GM12878 (cell line): ENCODE measurements at regions not wholly inside any gene's neighbourhood (a gene's known extent, or its start where the extent isn't known, plus 50 kb on each side); places are given as distances from the start of the nearest gene placed in this dataset.

Experiments used
- ATAC-seq: fragments of 200-7000 bp; cut with Tn5 transposase; 3 replicates; pipeline ENCODE4 v1.9.1; 2020; ENCODE audit warnings: mild to moderate bottlenecking, moderate library complexity
- BruUV-seq: library from RNA; stranded (reverse); fragments of 400-500 nt; replicated peaks from 2 replicates; lab custom pipeline; 2021; lab: Mats Ljungman, UMichigan
- CTCF ChIA-PET: fragments of 300-600 bp; sonication (Branson Sonifier 250); formaldehyde crosslinking; extraction: SDS; loops from one replicate; lab custom pipeline; 2021; ENCODE audit warnings: inconsistent platforms; lab: Yijun Ruan, JAX
- POLR2A ChIA-PET: fragments of 350-600 bp; formaldehyde crosslinking; extraction: SDS; loops from one replicate; lab custom pipeline; 2021; ENCODE audit warnings: inconsistent platforms; lab: Charles Lee
- RAD21 ChIA-PET: fragments of 300-600 bp; sonication (Branson Sonifier 250); formaldehyde crosslinking; loops from one replicate; lab custom pipeline; 2023; ENCODE audit warnings: antibody characterized with exemption; ENCODE audit not compliant: unreplicated experiment; lab: Charles Lee
- SMC1A ChIA-PET: fragments of 300-600 bp; sonication (Branson Sonifier 250); formaldehyde crosslinking; loops from one replicate; lab custom pipeline; 2023; ENCODE audit not compliant: unreplicated experiment, uncharacterized antibody; lab: Charles Lee
- DNase-seq: peaks from one replicate; pipeline ENCODE4 v3.0.0-alpha.2; 2011; ENCODE audit warnings: low read depth, low spot score
- FAIRE-seq: peaks from 3 replicates; lab custom pipeline; 2011; peaks lifted over from hg19 to GRCh38; lab: Jason Lieb, UNC
- H2AFZ ChIP-seq: 2 replicates; pipeline ENCODE4 v1.6.0; 2011; ENCODE audit warnings: low read depth, low read length, control low read depth; ENCODE audit not compliant: control insufficient read depth
- H3K27ac ChIP-seq: 2 replicates; pipeline ENCODE4 v1.5.1; 2011; ENCODE audit warnings: control low read depth; ENCODE audit not compliant: control insufficient read depth, insufficient read depth
- H3K27me3 ChIP-seq, 2 experiments: replicated peaks in 1 of 2; 2 replicates each; pipeline versions ENCODE4 v1.6.0 to v1.6.1; 2011; ENCODE audit warnings: low read length in 1 of 2; ENCODE audit not compliant: control insufficient read depth in 2 of 2, insufficient read depth in 2 of 2
- H3K36me3 ChIP-seq, 2 experiments: 2 replicates each; pipeline ENCODE4 v1.5.1; 2011; ENCODE audit warnings: low read length in 1 of 2; ENCODE audit not compliant: control insufficient read depth in 2 of 2, insufficient read depth in 2 of 2
- H3K4me1 ChIP-seq: 2 replicates; pipeline ENCODE4 v1.6.1; 2011; ENCODE audit warnings: mild to moderate bottlenecking, low read length, moderate library complexity, mixed read lengths; ENCODE audit not compliant: control insufficient read depth, insufficient read depth
- H3K4me2 ChIP-seq: 2 replicates; pipeline ENCODE4 v1.6.0; 2011; ENCODE audit warnings: control low read depth; ENCODE audit not compliant: control insufficient read depth, insufficient read depth
- H3K4me3 ChIP-seq: fragments of 200-600 bp; sonication (generic); 2 replicates; pipeline ENCODE4 v1.5.1; 2016
- H3K79me2 ChIP-seq: 2 replicates; pipeline ENCODE4 v1.6.0; 2011; ENCODE audit warnings: low read length; ENCODE audit not compliant: control insufficient read depth, insufficient read depth
- H3K9ac ChIP-seq: 2 replicates; pipeline ENCODE4 v1.8.0; 2011; ENCODE audit warnings: low read length, control low read depth, mixed read lengths; ENCODE audit not compliant: control insufficient read depth, insufficient read depth
- H3K9me3 ChIP-seq: replicated peaks from 3 replicates; pipeline ENCODE4 v1.5.1; 2011; ENCODE audit warnings: mild to moderate bottlenecking, low read length; ENCODE audit not compliant: control insufficient read depth, insufficient read depth
- H4K20me1 ChIP-seq: 2 replicates; pipeline ENCODE4 v1.6.0; 2011; ENCODE audit not compliant: control insufficient read depth, insufficient read depth
- ASH2L ChIP-seq: fragments of 300-600, 200-600 bp; sonication (generic); IDR thresholded peaks from 2 replicates; pipeline ENCODE4 v1.6.1; 2017; ENCODE audit warnings: low read depth, mild to moderate bottlenecking, borderline replicate concordance
- BCL3 ChIP-seq: IDR thresholded peaks from 2 replicates; pipeline ENCODE4 v1.6.1; 2011; ENCODE audit warnings: borderline replicate concordance, low read depth, mild to moderate bottlenecking, moderate library complexity, low read length; ENCODE audit not compliant: insufficient read depth, poor library complexity, severe bottlenecking
- E2F4 ChIP-seq: IDR thresholded peaks from 2 replicates; pipeline ENCODE4 v1.6.1; 2012; ENCODE audit warnings: low read depth, low read length, improper control_type of control experiment
- EGR1 ChIP-seq, 2 experiments: IDR thresholded peaks; 1 replicate in 1 of 2; 2 replicates in 1 of 2; pipeline ENCODE4 v1.6.1; 2011 to 2012; ENCODE audit warnings: low read depth in 2 of 2, low read length in 2 of 2, borderline replicate concordance in 1 of 2, mild to moderate bottlenecking in 1 of 2, moderate library complexity in 1 of 2
- IRF4 ChIP-seq: IDR thresholded peaks from 2 replicates; pipeline ENCODE4 v1.6.1; 2011; ENCODE audit warnings: low read depth, low read length
- NFXL1 ChIP-seq: fragments of 450-650 bp; IDR thresholded peaks from 2 replicates; pipeline ENCODE4 v1.6.1; 2017; ENCODE audit warnings: antibody characterized with exemption, mild to moderate bottlenecking, borderline replicate concordance
- POLR2A ChIP-seq: IDR thresholded peaks from 2 replicates; pipeline ENCODE4 v1.6.1; 2011; ENCODE audit warnings: low read depth, mild to moderate bottlenecking, low read length
- SMAD5 ChIP-seq: IDR thresholded peaks from 2 replicates; pipeline ENCODE4 v1.6.1; 2016; ENCODE audit warnings: antibody characterized with exemption, low read depth
- SREBF1 ChIP-seq: IDR thresholded peaks from 2 replicates; pipeline ENCODE4 v1.6.1; 2012; ENCODE audit warnings: mild to moderate bottlenecking, low read length
- TCF12 ChIP-seq: IDR thresholded peaks from 2 replicates; pipeline ENCODE4 v1.6.1; 2011; ENCODE audit warnings: low read depth, mild to moderate bottlenecking, low read length
- ZNF384 ChIP-seq: IDR thresholded peaks from 2 replicates; pipeline ENCODE4 v1.6.1; 2012; ENCODE audit warnings: low read depth, mild to moderate bottlenecking, low read length, improper control_type of control experiment, borderline replicate concordance
- WGBS: methylation state at CpG from one replicate; pipeline ENCODE4 v1.1.6; 2016; ENCODE audit warnings: low lambda C conversion rate; ENCODE audit not compliant: insufficient replicate concordance, insufficient coverage; ENCODE audit errors: missing lambda C conversion rate; 5-methylcytosine and 5-hydroxymethylcytosine counted together
- in situ Hi-C: fragments of 300-500 bp; cut with MboI; formaldehyde crosslinking; loops from 9 replicates; pipeline ENCODE4 v1.14.3; 2018; ENCODE audit warnings: mixed read lengths
- intact Hi-C: fragments of 100-400 bp; cut with micrococcal nuclease; formaldehyde crosslinking; loops from one replicate; pipeline ENCODE4 v1.14.2; 2022; ENCODE audit not compliant: unreplicated experiment
- TF ChIP-seq, protein P1 (sequence below): fragments of 450-650 bp; IDR thresholded peaks from 2 replicates; pipeline ENCODE4 v1.6.1; 2016; ENCODE audit warnings: mild to moderate bottlenecking, moderate library complexity, borderline replicate concordance

GRCh38 chr2:15838481-15839090 lies 101.8 kb upstream of the MYCN start:
- Histone ChIP-seq H3K4me3 (no peak overlapping the region), H3K4me2 (no peak overlapping the region), H3K9me3 (no peaks in the 10 kb centered on the region), H3K36me3 (no peaks in the 10 kb centered on the region), H3K79me2 (no peaks in the 10 kb centered on the region), H3K4me1 (no peaks in the 10 kb centered on the region), H3K27me3 (no peaks in the 10 kb centered on the region; a peak in 2 of 4 replicates), H3K9ac (no peak overlapping the region), H4K20me1 (no peaks in the 10 kb centered on the region), H3K27ac (no peak overlapping the region), H2AFZ (no peak overlapping the region)
- ATAC-seq (no peak), FAIRE-seq (no peak), DNase-seq (no peak)
- ChIA-PET SMC1A (no interaction called here), POLR2A (no interaction called here), RAD21 (no interaction called here), CTCF (interaction anchor here (0.6 kb wide), 1 partner anchor 719 kb away, joined by 3 read pairs; no protein-coding TSS in a partner anchor)
- intact Hi-C loops = no loop called here
- TF ChIP-seq TCF12 = no peak
- TF ChIP-seq EGR1 (IDR thresholded peaks at IDR 0.05; ENCODE audit: borderline replicate concordance in 1 of 2, low read depth in 2 of 2, low read length in 2 of 2) = no peak
- TF ChIP-seq SMAD5 = no peak
- TF ChIP-seq NFXL1 = no peak
- no peak for TF ChIP-seq POLR2A
- TF ChIP-seq SREBF1 = no peak
- TF ChIP-seq, protein P1, sequence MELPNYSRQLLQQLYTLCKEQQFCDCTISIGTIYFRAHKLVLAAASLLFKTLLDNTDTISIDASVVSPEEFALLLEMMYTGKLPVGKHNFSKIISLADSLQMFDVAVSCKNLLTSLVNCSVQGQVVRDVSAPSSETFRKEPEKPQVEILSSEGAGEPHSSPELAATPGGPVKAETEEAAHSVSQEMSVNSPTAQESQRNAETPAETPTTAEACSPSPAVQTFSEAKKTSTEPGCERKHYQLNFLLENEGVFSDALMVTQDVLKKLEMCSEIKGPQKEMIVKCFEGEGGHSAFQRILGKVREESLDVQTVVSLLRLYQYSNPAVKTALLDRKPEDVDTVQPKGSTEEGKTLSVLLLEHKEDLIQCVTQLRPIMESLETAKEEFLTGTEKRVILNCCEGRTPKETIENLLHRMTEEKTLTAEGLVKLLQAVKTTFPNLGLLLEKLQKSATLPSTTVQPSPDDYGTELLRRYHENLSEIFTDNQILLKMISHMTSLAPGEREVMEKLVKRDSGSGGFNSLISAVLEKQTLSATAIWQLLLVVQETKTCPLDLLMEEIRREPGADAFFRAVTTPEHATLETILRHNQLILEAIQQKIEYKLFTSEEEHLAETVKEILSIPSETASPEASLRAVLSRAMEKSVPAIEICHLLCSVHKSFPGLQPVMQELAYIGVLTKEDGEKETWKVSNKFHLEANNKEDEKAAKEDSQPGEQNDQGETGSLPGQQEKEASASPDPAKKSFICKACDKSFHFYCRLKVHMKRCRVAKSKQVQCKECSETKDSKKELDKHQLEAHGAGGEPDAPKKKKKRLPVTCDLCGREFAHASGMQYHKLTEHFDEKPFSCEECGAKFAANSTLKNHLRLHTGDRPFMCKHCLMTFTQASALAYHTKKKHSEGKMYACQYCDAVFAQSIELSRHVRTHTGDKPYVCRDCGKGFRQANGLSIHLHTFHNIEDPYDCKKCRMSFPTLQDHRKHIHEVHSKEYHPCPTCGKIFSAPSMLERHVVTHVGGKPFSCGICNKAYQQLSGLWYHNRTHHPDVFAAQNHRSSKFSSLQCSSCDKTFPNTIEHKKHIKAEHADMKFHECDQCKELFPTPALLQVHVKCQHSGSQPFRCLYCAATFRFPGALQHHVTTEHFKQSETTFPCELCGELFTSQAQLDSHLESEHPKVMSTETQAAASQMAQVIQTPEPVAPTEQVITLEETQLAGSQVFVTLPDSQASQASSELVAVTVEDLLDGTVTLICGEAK = no peak
- no peak for TF ChIP-seq ASH2L
- no peak for TF ChIP-seq IRF4
- no peak for TF ChIP-seq BCL3
- no peak for TF ChIP-seq ZNF384
- no peak for TF ChIP-seq E2F4
- no TSS peak for BruUV-seq
- in situ Hi-C loops = no loop called here
- WGBS = 33% methylated on average over 13 of the region's 13 CpGs
